Activated naive CD8-positive, alpha-beta T cell treated with anti-CD3 and anti-CD28 coated beads, Interleukin-2, amount 50 U/mL, for 24 hours (primary cell): ENCODE measurements at regions not wholly inside any gene's neighbourhood (a gene's known extent, or its start where the extent isn't known, plus 50 kb on each side); places are given as distances from the start of the nearest gene placed in this dataset.

Experiments used
- ATAC-seq: fragments of 150-1000 bp; cut with Tn5 transposase; one replicate; pipeline ENCODE4 v1.10.0; 2021
- DNase-seq: peaks from one replicate; pipeline ENCODE4 v3.0.0; 2021
- H3K27ac Mint-ChIP-seq: one replicate; pipeline ENCODE4 v1.8.0; 2021; ENCODE audit warnings: mild to moderate bottlenecking, mixed read lengths
- H3K27me3 Mint-ChIP-seq: one replicate; pipeline ENCODE4 v1.8.0; 2021; ENCODE audit warnings: mixed read lengths
- H3K36me3 Mint-ChIP-seq: one replicate; pipeline ENCODE4 v1.8.0; 2021; ENCODE audit warnings: low read depth, mixed read lengths
- H3K4me1 Mint-ChIP-seq: one replicate; pipeline ENCODE4 v1.8.0; 2021; ENCODE audit warnings: mixed read lengths
- H3K4me3 Mint-ChIP-seq: one replicate; pipeline ENCODE4 v1.8.0; 2021; ENCODE audit warnings: mild to moderate bottlenecking, moderate library complexity, mixed read lengths
- H3K9me3 Mint-ChIP-seq: one replicate; pipeline ENCODE4 v1.8.0; 2021; ENCODE audit warnings: mixed read lengths

GRCh38 chr1:30038134-30039025, 685.0 kb downstream of the MATN1 start:
- Mint-ChIP-seq H3K4me3 (no peak overlapping the region), H3K27ac (no peak overlapping the region), H3K9me3 (no peaks in the 10 kb centered on the region), H3K36me3 (no peaks in the 10 kb centered on the region), H3K4me1 (no peaks in the 10 kb centered on the region), H3K27me3 (peaks cover 4% of the 10 kb centered on the region)
- ATAC-seq, result no peak
- DNase-seq, result no peak

- no peaks in the 10 kb centered on the region for H3K36me3 Mint-ChIP-seq
- H3K9me3 Mint-ChIP-seq, result peaks cover 5% of the 10 kb centered on the region
- H3K27ac Mint-ChIP-seq, result no peak overlapping the region
- peaks cover 4% of the 10 kb centered on the region for H3K27me3 Mint-ChIP-seq
- H3K4me1 Mint-ChIP-seq, result no peaks in the 10 kb centered on the region
- ATAC-seq (no peak), DNase-seq (no peak)
- no peak overlapping the region for H3K4me3 Mint-ChIP-seq
Observed at GRCh38 chr1:30037251-30038118, 685.9 kb downstream of the MATN1 start.

- Mint-ChIP-seq H3K27ac (no peak overlapping the region), H3K4me1 (no peaks in the 10 kb centered on the region), H3K9me3 (peaks cover 9% of the 10 kb centered on the region), H3K36me3 (no peaks in the 10 kb centered on the region), H3K4me3 (no peak overlapping the region), H3K27me3 (peaks cover 6% of the 10 kb centered on the region)
- no peak for ATAC-seq
- no peak for DNase-seq
Observed at GRCh38 chr1:30036666-30037065, 686.7 kb downstream of the MATN1 start.

GRCh38 chr1:30036229-30036547, 687.2 kb downstream of the MATN1 start:
- DNase-seq (no peak), ATAC-seq (no peak)
- Mint-ChIP-seq H3K27ac (no peak overlapping the region), H3K36me3 (no peaks in the 10 kb centered on the region), H3K9me3 (peaks cover 9% of the 10 kb centered on the region), H3K4me3 (no peak overlapping the region), H3K4me1 (no peaks in the 10 kb centered on the region), H3K27me3 (peaks cover 6% of the 10 kb centered on the region)

GRCh38 chr1:30035522-30036228, 687.7 kb downstream of the MATN1 start:
- H3K36me3 Mint-ChIP-seq, result no peaks in the 10 kb centered on the region
- DNase-seq, result no peak
- peaks cover 9% of the 10 kb centered on the region for H3K9me3 Mint-ChIP-seq
- no peak overlapping the region for H3K27ac Mint-ChIP-seq
- peaks cover 6% of the 10 kb centered on the region for H3K27me3 Mint-ChIP-seq
- H3K4me1 Mint-ChIP-seq, result no peaks in the 10 kb centered on the region
- no peak overlapping the region for H3K4me3 Mint-ChIP-seq
- no peak for ATAC-seq

- no peaks in the 10 kb centered on the region for H3K4me1 Mint-ChIP-seq
- H3K4me3 Mint-ChIP-seq, result no peak overlapping the region
- no peaks in the 10 kb centered on the region for H3K36me3 Mint-ChIP-seq
- H3K27me3 Mint-ChIP-seq, result peaks cover 6% of the 10 kb centered on the region
- no peak overlapping the region for H3K27ac Mint-ChIP-seq
- DNase-seq (no peak), ATAC-seq (no peak)
- peaks cover 9% of the 10 kb centered on the region for H3K9me3 Mint-ChIP-seq
Observed at GRCh38 chr1:30034627-30035521, 688.5 kb downstream of the MATN1 start.

- no peak overlapping the region for H3K27ac Mint-ChIP-seq
- peaks cover 8% of the 10 kb centered on the region for H3K27me3 Mint-ChIP-seq
- H3K4me3 Mint-ChIP-seq, result no peak overlapping the region
- peaks cover 9% of the 10 kb centered on the region for H3K9me3 Mint-ChIP-seq
- DNase-seq (no peak), ATAC-seq (no peak)
- H3K4me1 Mint-ChIP-seq, result no peaks in the 10 kb centered on the region
- no peaks in the 10 kb centered on the region for H3K36me3 Mint-ChIP-seq
Observed at GRCh38 chr1:30034105-30034626, 689.2 kb downstream of the MATN1 start.

- no peaks in the 10 kb centered on the region for H3K36me3 Mint-ChIP-seq
- H3K27me3 Mint-ChIP-seq, result peaks cover 8% of the 10 kb centered on the region
- no peak for ATAC-seq
- DNase-seq, result no peak
- no peaks in the 10 kb centered on the region for H3K4me1 Mint-ChIP-seq
- H3K9me3 Mint-ChIP-seq, result peaks cover 9% of the 10 kb centered on the region
- no peak overlapping the region for H3K4me3 Mint-ChIP-seq
- H3K27ac Mint-ChIP-seq, result no peak overlapping the region
Observed at GRCh38 chr1:30033256-30034104, 689.9 kb downstream of the MATN1 start.

GRCh38 chr1:30032302-30032701, 691.1 kb downstream of the MATN1 start:
- Mint-ChIP-seq H3K9me3 (peaks cover 9% of the 10 kb centered on the region), H3K4me1 (no peaks in the 10 kb centered on the region), H3K27ac (no peak overlapping the region), H3K4me3 (no peak overlapping the region), H3K36me3 (no peaks in the 10 kb centered on the region), H3K27me3 (peaks cover 8% of the 10 kb centered on the region)
- DNase-seq (no peak), ATAC-seq (no peak)

- no peak for DNase-seq
Observed at GRCh38 chr1:30029677-30030076, 693.7 kb downstream of the MATN1 start.

GRCh38 chr1:30028939-30029338, 694.4 kb downstream of the MATN1 start:
- no peak overlapping the region for H3K4me3 Mint-ChIP-seq
- no peaks in the 10 kb centered on the region for H3K4me1 Mint-ChIP-seq

More at GRCh38 chr1:30029677-30030076, 693.7 kb downstream of the MATN1 start:
- Mint-ChIP-seq H3K36me3 (no peaks in the 10 kb centered on the region), H3K27ac (no peak overlapping the region), H3K27me3 (peaks cover 17% of the 10 kb centered on the region), H3K4me3 (no peak overlapping the region), H3K4me1 (no peaks in the 10 kb centered on the region), H3K9me3 (peaks cover 9% of the 10 kb centered on the region)
- no peak for ATAC-seq

GRCh38 chr1:30028283-30028682, 695.1 kb downstream of the MATN1 start:
- Mint-ChIP-seq H3K9me3 (peaks cover 9% of the 10 kb centered on the region), H3K4me3 (no peak overlapping the region), H3K4me1 (no peaks in the 10 kb centered on the region), H3K27me3 (peaks cover 20% of the 10 kb centered on the region), H3K36me3 (no peaks in the 10 kb centered on the region), H3K27ac (no peak overlapping the region)
- ATAC-seq (no peak), DNase-seq (no peak)

More at GRCh38 chr1:30028939-30029338, 694.4 kb downstream of the MATN1 start:
- no peak for ATAC-seq
- peaks cover 9% of the 10 kb centered on the region for H3K9me3 Mint-ChIP-seq
- no peak overlapping the region for H3K27ac Mint-ChIP-seq
- H3K27me3 Mint-ChIP-seq, result peaks cover 17% of the 10 kb centered on the region
- DNase-seq, result no peak
- H3K36me3 Mint-ChIP-seq, result no peaks in the 10 kb centered on the region

- Mint-ChIP-seq H3K9me3 (peaks cover 3% of the 10 kb centered on the region), H3K4me3 (no peak overlapping the region), H3K27me3 (peaks cover 28% of the 10 kb centered on the region), H3K36me3 (no peaks in the 10 kb centered on the region), H3K4me1 (no peaks in the 10 kb centered on the region), H3K27ac (no peak overlapping the region)
- DNase-seq (no peak), ATAC-seq (no peak)
Observed at GRCh38 chr1:30027247-30027646, 696.1 kb downstream of the MATN1 start.
